OCI-LY1 (cell line): ENCODE measurements at regions not wholly inside any gene's neighbourhood (a gene's known extent, or its start where the extent isn't known, plus 50 kb on each side); places are given as distances from the start of the nearest gene placed in this dataset.

Source experiments
- H2AFZ ChIP-seq: fragments of 200-600 bp; sonication (generic), shearing (Covaris generic); 2 replicates; pipeline ENCODE4 v1.6.0; 2014; ENCODE audit warnings: antibody characterized with exemption, mild to moderate bottlenecking, low read length
- H3F3A ChIP-seq: fragments of 200-600 bp; sonication (generic), shearing (Covaris generic); 2 replicates; pipeline ENCODE4 v1.6.0; 2014; ENCODE audit warnings: mild to moderate bottlenecking, antibody characterized with exemption, low read length, moderate library complexity; ENCODE audit not compliant: insufficient read depth
- H3K27ac ChIP-seq: fragments of 200-600 bp; sonication (generic); 2 replicates; pipeline ENCODE4 v1.5.1; 2014; ENCODE audit warnings: low read length, mixed run types, mild to moderate bottlenecking, low read depth; ENCODE audit not compliant: poor library complexity, severe bottlenecking
- H3K27me3 ChIP-seq: fragments of 200-600 bp; sonication (generic); 2 replicates; pipeline ENCODE4 v1.6.0; 2014; ENCODE audit warnings: antibody characterized with exemption, mild to moderate bottlenecking, low read length, moderate library complexity; ENCODE audit not compliant: insufficient read depth
- H3K36me3 ChIP-seq: fragments of 200-600 bp; sonication (generic); 2 replicates; pipeline ENCODE4 v1.6.1; 2014; ENCODE audit warnings: mild to moderate bottlenecking, antibody characterized with exemption, low read length, moderate library complexity, mixed read lengths; ENCODE audit not compliant: insufficient read depth
- H3K4me1 ChIP-seq: fragments of 200-600 bp; sonication (generic); 2 replicates; pipeline ENCODE4 v1.5.1; 2014; ENCODE audit warnings: mild to moderate bottlenecking, low read length, moderate library complexity; ENCODE audit not compliant: insufficient read depth, severe bottlenecking
- H3K4me2 ChIP-seq: fragments of 200-600 bp; sonication (generic), shearing (Covaris generic); 2 replicates; pipeline ENCODE4 v1.6.1; 2014; ENCODE audit warnings: low read length
- H3K4me3 ChIP-seq: fragments of 200-600 bp; sonication (generic); 2 replicates; pipeline ENCODE4 v1.5.1; 2014; ENCODE audit warnings: low read length, low read depth, mild to moderate bottlenecking, mixed read lengths; ENCODE audit not compliant: poor library complexity, severe bottlenecking
- H3K79me2 ChIP-seq: fragments of 200-600 bp; shearing (Covaris generic); 2 replicates; pipeline ENCODE4 v1.6.1; 2016; ENCODE audit warnings: mixed run types, low read length, mixed read lengths; ENCODE audit not compliant: insufficient read depth
- H3K9ac ChIP-seq: fragments of 200-600 bp; sonication (generic), shearing (Covaris generic); 2 replicates; pipeline ENCODE4 v1.6.1; 2014; ENCODE audit warnings: mild to moderate bottlenecking, low read length, mixed read lengths
- H3K9me2 ChIP-seq: fragments of 200-600 bp; sonication (generic), shearing (Covaris generic); 2 replicates; pipeline ENCODE4 v1.6.1; 2014; ENCODE audit warnings: low read depth, mild to moderate bottlenecking, low read length, mixed read lengths
- H3K9me3 ChIP-seq: fragments of 200-600 bp; shearing (Covaris generic); 2 replicates; pipeline ENCODE4 v1.6.1; 2014; ENCODE audit warnings: low read length, mixed read lengths
- H4K20me1 ChIP-seq: fragments of 200-600 bp; sonication (generic), shearing (Covaris generic); 2 replicates; pipeline ENCODE4 v1.6.0; 2016; ENCODE audit warnings: mild to moderate bottlenecking, low read length; ENCODE audit not compliant: insufficient read depth
- EZH2 ChIP-seq: fragments of 200-600 bp; sonication (generic), shearing (Covaris generic); IDR thresholded peaks from 2 replicates; pipeline ENCODE4 v1.8.0; 2017; ENCODE audit warnings: borderline replicate concordance, mixed run types, mild to moderate bottlenecking, antibody characterized with exemption, low read length, moderate library complexity, mixed read lengths
- TF ChIP-seq, protein P1 (sequence below): fragments of 200-600 bp; sonication (generic), shearing (Covaris generic); IDR thresholded peaks from 2 replicates; pipeline ENCODE4 v1.5.1; 2017; ENCODE audit warnings: mild to moderate bottlenecking, antibody characterized with exemption, low read length, moderate library complexity, mixed read lengths

DNA sequence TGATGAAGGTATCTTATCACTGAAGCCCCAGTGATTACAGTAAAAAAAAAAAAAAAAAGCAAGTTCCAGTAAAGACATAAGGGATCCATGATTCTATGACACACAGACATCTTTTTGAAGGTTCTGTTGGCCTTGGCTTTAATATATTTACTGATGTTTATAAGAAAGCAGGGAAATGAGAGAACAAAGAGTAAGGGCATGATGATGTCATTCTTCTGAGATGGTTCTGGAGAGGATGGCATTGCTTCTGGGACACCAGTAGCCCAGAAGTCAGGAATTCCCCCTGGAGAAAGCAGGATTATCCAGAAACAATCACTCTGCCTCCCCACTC is 233.6 kb downstream of the FAM76B start:
- Histone ChIP-seq H3K4me2 (no peak overlapping the region), H3K9me3 (no peaks in the 10 kb centered on the region), H4K20me1 (no peaks in the 10 kb centered on the region), H3K36me3 (no peaks in the 10 kb centered on the region), H3K27ac (no peak overlapping the region), H2AFZ (no peak overlapping the region), H3K4me1 (no peaks in the 10 kb centered on the region), H3F3A (no peaks in the 10 kb centered on the region), H3K79me2 (no peaks in the 10 kb centered on the region), H3K9ac (no peak overlapping the region), H3K4me3 (no peak overlapping the region), H3K27me3 (no peaks in the 10 kb centered on the region), H3K9me2 (no peaks in the 10 kb centered on the region)
- no peak for TF ChIP-seq EZH2
- TF ChIP-seq, protein P1, sequence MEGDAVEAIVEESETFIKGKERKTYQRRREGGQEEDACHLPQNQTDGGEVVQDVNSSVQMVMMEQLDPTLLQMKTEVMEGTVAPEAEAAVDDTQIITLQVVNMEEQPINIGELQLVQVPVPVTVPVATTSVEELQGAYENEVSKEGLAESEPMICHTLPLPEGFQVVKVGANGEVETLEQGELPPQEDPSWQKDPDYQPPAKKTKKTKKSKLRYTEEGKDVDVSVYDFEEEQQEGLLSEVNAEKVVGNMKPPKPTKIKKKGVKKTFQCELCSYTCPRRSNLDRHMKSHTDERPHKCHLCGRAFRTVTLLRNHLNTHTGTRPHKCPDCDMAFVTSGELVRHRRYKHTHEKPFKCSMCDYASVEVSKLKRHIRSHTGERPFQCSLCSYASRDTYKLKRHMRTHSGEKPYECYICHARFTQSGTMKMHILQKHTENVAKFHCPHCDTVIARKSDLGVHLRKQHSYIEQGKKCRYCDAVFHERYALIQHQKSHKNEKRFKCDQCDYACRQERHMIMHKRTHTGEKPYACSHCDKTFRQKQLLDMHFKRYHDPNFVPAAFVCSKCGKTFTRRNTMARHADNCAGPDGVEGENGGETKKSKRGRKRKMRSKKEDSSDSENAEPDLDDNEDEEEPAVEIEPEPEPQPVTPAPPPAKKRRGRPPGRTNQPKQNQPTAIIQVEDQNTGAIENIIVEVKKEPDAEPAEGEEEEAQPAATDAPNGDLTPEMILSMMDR = no peak

DNA sequence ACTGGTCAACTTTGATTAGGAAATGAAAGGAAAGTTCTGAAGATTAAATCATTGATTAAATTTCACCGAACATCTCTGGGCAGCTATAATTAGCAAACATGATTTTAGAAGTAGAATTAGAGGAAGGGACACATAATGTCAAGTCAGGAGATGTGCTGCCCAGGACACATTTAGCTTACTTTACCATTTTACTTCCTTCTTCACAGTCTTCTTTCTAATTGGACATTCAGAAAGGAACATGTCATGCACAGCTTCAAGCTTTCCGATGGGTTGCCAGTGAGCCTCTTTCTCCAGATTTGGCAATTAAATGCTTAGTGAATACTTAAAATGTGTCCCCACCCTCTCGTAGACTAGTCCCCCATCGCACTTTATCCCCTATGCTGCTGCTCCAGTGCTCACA is 234.7 kb downstream of the FAM76B start:
- Histone ChIP-seq H3K4me2 (no peak overlapping the region), H3F3A (no peaks in the 10 kb centered on the region), H3K9ac (no peak overlapping the region), H3K9me3 (no peaks in the 10 kb centered on the region), H3K4me1 (no peaks in the 10 kb centered on the region), H3K36me3 (no peaks in the 10 kb centered on the region), H3K27ac (no peak overlapping the region), H2AFZ (no peak overlapping the region), H3K79me2 (no peaks in the 10 kb centered on the region), H3K9me2 (no peaks in the 10 kb centered on the region), H3K4me3 (no peak overlapping the region), H4K20me1 (no peaks in the 10 kb centered on the region), H3K27me3 (no peaks in the 10 kb centered on the region)
- TF ChIP-seq EZH2 = no peak
- TF ChIP-seq, protein P1 = no peak

DNA sequence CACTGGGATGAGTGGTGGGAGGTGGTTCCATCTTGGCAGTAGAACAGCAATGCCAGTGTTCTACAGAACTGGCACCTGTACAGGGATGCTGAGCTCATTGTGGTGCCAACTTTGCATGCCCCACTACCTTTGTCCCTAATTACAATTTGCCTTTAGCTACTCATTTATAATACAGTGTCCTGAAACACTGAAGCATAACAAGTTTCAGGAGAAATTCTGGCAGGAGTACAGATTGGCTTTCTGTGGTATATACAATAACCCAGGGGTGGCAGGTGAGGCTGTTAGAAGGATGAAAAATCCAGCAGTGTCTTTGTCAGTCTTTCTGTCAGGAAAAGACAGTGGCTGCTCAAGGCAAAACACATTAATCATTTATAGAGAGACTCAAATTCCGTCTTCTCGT is 240.3 kb downstream of the FAM76B start:
- TF ChIP-seq, protein P1 = no peak
- no peak for TF ChIP-seq EZH2
- no peaks in the 10 kb centered on the region for H3K36me3 ChIP-seq
- no peaks in the 10 kb centered on the region for H3K79me2 ChIP-seq
- no peaks in the 10 kb centered on the region for H4K20me1 ChIP-seq
- H3K4me3 ChIP-seq = no peak overlapping the region
- no peaks in the 10 kb centered on the region for H3K9me2 ChIP-seq
- no peaks in the 10 kb centered on the region for H3K4me1 ChIP-seq
- no peak overlapping the region for H3K4me2 ChIP-seq
- H2AFZ ChIP-seq = no peak overlapping the region
- H3K27ac ChIP-seq = no peak overlapping the region
- no peaks in the 10 kb centered on the region for H3K9me3 ChIP-seq
- H3K9ac ChIP-seq = no peak overlapping the region
- H3F3A ChIP-seq = no peaks in the 10 kb centered on the region
- H3K27me3 ChIP-seq = no peaks in the 10 kb centered on the region
